ENCODE measurements at regions not wholly inside any gene's neighbourhood (a gene's known extent, or its start where the extent isn't known, plus 50 kb on each side); places are given as distances from the start of the nearest gene placed in this dataset.

DNA sequence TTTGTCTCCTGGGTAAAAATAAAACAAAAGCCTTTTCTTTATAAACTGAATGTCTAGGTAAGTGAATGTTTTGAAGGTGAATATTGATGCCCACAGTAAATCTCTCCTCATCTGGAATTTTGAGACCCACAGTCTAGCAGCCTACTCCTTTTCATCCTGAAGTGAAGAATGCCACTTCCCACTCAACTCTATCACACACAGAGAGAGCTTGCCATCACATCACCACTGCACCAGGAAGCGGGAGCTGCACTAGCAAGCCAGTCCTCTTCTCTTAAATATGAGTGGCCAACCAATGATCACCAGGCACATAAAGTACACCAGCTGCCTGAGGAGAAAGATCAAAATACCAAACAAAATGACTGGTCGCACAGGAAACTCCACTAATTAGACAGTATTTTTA, 140.8 kb downstream of the MRPL39 start:
- TF ChIP-seq EZH2phosphoT487 (IDR thresholded peaks at IDR 0.05; ENCODE audit: insufficient read depth, low read depth) (no peak), EZH2 (IDR thresholded peaks at IDR 0.05; ENCODE audit: insufficient read depth, poor library complexity, severe bottlenecking) (no peak)

All from GM23248 (cell line).